Pons (tissue), 1 donor: ENCODE measurements at regions not wholly inside any gene's neighbourhood (a gene's known extent, or its start where the extent isn't known, plus 50 kb on each side); places are given as distances from the start of the nearest gene placed in this dataset.

Experiments used
- DNase-seq: peaks from one replicate; pipeline ENCODE4 v3.0.0-alpha.2; 2016; ENCODE audit warnings: low spot score

DNA sequence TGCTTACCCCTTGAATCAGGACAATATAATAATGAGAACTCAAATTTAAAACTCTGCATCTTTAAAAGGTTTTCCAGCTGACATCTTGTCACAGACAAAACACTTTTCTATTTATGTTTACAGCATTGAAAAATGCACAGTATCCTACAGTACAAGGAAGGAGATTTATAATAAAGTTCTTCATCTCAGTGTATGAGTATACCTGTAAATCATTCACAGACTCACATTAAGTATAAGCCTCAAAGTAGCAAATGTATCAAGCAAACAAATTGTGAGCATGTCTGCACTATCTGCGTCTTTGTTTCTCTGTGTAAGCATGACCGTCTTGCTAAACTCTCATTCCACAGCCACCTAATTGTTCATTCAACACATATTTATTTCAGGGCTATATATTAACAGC is 52.8 kb downstream of the PPP1R2C start:
- DNase-seq: no peak

DNA sequence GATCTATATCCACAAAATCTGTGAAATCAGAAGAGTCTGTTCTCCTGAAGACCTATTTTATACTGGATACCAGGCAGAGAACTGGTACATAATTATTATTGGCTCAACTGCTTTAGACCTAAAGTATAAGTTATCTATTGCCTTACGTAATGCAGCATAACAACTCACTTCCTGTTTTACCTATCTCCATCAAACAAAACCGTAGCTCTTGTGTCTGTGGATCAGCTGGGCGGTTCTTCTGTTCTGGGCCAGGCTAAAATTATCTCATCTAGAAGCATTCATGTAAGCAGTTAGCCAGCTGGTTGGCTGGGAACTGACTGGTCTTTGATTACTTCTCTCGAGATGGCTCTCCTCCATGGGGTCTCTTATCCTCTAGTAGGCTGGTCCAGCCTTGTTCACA is 57.8 kb downstream of the PPP1R2C start:
- DNase-seq: no peak

DNA sequence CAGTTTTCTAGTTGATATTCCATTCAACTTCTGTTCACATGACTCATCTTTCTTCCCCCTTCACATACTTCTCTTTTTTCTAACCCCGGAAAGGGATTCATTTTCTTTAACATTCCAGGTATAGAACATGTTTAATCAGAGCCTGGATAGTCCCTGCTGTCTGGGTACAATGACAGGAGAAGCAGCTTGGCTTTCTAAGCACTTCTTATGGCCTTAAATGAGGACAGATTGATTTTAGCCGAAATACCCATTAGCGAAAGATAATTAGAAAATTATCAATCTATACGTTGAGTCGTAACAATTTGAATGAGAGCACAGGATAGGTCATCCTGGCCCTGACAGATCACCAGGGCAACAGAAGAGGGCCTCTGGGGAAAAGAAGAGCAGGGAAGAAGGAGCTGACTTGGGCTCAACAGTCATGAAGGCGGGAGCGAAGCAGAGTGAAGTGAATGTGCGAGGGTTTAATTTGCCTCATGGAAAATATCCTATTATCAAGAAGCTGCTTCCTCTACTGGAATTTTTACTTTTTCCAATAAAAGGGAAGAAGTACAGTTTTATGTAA is 62.2 kb downstream of the PPP1R2C start:
- DNase-seq: no peak

DNA sequence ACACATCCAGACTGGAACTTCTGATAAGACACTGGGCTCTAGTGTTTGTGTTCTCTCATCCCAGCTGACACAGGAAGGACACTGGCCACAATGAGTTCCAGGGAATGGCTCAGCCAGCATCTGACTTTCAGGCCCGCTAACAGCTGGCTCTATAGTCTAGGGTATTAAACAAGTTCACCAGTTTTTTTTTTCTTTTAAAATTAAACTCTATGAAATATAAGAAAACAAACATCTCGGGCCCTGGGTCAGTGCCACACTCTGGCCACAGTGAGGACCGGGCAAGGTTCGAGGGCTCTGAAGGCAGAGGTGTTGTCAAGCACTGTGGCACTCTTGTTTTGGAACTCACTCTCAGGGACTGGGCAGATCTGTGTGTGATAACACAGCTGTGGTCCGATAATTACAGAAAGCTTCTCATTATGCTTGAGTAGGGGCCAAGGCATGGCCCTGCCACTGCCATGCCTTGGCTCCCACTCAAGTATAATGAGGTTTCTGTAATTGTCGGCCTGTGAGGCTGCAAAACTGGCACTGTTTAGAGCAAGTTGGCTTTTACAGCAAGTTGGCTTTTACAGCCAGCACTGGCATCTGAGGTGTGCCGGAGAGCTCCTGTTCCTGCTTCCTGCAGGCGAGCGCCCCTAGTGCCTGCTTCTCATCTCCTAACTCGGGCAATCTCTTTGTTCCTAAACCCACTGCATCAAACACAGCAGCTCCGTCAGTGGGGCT is 62.8 kb downstream of the PPP1R2C start:
- DNase-seq: peak; percentile 75

DNA sequence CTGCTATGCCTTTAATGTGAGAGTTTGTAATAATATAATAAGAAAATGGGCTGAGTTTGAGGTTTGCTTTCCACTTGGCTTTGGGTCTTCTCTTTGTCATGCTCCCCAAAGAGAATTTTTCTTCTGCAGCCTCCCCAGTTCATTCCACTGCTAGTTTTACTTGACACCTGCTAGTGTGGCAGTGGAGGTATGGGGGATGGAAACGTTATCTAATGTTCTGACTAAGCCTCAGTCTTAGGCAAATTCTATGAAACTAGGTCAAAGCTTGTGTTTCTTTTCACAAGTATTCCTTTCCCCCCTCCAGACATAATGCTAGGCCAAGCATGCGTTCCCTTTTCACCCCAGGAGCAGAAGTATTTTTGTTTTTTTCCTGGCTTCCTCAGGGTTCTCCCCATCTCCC is 67.5 kb downstream of the PPP1R2C start:
- no peak for DNase-seq

DNA sequence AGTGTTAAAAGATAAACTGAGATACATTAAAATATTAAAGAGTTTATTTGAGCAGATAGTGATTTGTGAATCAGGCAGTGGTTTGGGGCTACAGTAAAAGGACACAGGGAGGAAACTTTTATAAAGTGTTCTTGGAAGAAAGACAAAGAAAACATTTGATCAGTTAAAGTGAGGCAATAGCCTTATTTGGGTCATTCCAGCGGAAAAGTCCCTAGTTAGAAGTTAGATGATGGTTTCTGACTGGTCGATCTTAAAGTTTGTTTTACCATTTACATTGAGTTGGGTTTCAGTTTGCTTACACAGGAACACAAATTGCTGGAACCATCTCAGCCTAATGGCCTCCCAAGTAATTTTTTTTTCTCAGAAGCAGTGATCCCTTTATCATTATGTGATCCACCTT is 69.7 kb downstream of the PPP1R2C start:
- DNase-seq: no peak

DNA sequence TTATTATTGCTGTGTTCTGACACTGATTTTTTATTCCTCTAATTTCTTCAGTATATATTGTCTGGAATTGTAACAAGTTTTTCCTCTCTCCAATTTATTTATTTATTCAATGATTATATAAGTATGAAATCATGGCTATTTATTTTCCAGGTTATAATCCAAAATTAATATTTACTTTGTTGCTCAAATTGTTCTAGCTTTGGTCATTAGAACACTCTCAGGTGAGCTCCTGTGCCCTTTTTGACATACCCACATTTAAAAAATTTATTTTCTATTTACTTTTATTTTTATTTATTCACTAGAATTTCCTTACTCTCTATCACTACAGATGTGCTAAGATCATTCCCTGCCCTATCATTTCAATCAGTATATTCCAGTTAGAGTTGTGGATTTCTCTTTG is 70.2 kb downstream of the PPP1R2C start:
- no peak for DNase-seq

DNA sequence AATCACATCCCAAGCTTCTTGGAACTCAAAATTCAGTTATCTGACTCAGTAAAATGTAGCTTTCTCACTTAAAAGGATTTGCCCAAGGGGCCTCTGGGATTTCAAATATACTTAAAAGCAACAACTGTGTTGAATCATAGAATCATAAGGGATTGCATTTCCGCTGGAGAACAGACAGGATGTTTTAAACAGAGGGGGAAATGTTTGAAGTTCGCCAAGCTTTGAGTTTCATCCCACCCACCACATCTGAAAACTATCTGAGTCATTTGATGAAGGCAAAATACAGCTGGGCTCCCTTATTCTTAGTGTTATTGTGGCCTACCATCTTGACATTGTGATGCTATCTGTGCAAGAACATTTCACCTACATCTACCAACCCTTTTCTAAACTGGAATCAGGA is 73.5 kb downstream of the PPP1R2C start:
- no peak for DNase-seq

DNA sequence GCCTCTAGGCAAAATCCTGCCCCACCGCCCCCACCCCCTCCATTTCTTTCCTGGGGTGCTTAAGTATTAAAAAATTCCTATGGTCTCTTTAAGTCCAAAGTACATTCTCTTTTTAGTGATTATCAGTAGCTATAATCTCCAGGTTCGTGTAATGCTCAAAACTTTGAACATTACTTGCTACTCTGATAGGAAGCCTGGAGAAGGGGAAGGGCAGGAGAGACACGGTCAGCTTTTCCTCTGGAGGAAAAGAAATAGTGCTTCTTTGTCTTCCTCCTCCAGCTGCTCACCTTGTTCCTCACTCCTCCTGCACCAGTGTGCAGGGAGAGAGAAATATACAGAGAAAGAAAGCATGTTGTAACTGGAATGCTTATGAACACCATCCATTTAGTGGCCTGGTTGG is 80.4 kb downstream of the PPP1R2C start:
- DNase-seq: no peak

DNA sequence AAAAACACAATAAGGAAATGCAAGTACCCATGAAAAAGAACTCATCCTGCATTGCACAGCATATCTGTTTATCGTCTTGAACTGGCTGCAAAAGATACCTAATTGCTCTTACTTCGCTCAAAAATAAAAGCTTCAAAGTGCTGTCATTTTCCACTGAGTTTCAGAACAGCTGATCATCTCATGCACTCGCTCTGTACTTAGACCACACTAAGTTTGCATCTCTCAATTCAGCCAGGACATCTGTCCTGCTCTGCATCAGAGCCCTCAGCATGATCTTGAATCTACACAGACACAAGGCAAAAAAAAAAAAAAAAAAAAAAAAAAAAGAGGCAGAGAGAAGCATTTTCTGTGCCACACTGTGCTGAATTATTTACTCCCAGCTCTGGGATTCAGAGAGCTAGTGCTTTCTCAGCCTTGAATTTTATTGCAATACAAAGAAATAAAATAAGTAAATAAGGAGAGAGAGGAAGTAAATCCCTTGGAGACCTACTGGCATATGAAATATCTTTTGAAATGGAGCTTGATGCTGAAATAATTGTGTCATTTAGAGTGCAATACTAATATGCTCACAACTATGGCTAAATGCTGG is 81.3 kb downstream of the PPP1R2C start:
- no peak for DNase-seq

DNA sequence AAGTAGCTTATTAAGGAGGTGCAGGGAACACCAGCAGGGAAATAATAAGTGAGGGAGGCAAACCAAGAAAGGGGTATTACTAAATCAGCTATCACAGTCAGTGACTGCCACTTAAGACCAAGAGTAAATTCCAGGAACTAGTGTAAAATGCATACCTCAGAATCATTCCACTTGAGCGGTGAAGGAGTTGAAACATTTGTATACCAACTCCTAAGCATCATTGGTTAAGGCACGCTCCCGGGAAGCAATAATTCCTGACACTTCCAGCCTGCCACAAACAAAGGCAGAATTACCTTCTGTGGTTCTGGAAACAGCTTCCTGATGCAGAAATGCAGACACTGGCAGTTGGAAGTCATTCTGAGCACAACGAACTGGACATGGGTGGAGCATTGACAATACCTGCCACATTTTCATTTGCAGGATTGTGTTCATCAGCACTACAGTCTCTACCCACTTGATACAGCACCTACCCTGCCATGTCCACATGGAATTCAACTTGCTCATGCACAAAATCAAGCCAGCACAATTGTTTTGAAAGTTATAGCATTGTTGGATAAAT is 82.1 kb downstream of the PPP1R2C start:
- DNase-seq: no peak

DNA sequence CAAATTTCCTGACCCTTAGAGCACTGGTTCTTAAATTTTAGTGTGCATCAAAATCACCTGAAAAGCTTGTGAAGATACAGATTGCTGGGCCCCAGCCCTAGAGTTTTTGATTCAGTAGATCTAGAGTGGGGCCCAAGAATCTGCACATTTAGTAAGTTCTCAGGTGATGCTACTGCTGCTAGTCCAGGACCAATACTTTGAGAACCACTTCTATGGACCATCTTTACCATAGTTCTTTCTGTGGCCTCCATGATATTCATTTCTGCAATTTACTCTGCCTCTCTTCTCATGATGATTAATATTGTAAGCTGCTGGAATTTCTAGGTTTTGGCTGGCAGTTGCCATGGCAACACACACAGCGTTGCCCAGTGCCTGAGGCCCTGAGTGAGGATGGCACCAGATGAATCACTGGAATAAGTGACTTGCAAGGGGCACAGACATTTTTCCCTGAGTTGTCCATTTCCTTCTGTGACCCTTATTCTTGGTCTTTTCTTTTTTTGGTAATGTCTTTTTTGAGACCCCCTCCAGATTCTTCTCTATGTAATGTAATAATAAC is 83.6 kb downstream of the PPP1R2C start:
- DNase-seq: no peak

DNA sequence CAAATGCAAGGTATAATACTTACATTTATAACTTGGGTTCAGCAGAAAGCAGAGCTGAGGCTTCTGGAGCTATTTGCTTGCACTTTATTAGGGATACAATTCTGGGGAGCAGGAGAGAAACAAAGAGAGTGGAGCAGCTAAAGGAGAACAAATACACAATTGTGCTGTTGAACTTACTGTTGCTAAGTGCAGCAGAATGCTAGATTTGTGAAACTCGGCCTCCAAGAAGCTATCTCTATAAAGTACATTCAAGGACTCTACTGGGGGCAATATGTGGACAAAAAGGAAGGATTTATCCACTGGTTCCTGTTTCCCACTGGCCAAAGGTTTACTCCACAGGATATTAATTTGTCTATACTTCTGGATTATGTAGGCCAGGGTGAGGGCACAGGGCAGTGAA is 86.8 kb downstream of the PPP1R2C start:
- DNase-seq: peak; percentile 66

DNA sequence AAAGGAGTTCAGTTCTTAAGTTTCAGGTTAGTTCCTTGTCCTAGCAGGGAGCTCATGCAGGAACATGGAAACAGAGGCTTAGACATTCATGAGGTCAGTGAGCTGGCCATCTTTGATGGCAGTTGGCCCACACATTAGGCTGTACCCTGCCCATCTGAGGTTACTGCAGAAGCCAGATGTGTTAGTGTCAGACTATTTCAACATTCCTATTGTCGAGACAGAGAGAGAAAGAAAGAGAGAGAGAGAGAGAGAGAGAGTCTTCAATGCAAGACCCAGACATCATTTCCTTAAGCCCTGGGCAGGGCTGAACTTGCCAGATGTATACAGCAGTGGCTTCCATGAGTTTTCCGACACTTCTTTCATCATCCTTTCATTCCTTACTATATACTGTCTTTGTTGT is 91.3 kb downstream of the PPP1R2C start:
- DNase-seq: no peak

DNA sequence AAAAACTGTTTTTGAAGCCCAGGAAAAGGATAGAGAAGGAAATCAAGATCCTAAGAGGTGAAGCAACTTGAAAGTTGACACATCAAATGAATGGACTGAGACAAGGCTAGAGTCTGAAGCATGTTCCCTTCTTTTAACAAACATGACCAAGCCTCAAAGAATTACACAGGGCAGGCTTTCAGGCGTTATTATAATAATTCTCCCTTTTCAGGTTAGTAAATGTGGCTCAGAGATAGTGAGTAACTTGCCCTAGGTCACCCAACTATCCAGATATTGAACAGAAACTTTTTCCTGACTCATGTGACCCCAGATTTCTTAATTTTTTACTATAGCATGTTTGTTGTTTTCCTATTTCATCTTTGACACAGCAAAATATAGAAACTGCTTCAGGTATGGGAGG is 91.7 kb downstream of the PPP1R2C start:
- DNase-seq: no peak

DNA sequence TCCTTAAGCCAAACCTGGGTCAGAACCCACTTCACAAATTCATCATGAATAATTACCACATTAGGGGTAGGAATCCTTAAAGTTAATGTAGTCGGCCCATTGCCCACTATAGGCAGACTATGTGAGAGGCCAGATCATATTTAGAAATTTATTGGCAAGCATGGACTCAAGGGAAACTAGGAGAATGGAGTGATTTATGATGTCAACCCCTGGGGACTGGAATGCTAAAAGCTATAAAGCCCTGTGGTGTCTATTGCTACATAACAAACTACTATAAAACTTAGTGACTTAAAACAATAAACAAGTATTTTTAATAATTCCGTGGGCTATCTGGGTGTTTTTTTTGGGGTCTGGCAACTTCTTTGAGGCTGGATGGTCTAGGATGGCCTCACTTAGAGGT is 93.9 kb downstream of the PPP1R2C start:
- DNase-seq: no peak

DNA sequence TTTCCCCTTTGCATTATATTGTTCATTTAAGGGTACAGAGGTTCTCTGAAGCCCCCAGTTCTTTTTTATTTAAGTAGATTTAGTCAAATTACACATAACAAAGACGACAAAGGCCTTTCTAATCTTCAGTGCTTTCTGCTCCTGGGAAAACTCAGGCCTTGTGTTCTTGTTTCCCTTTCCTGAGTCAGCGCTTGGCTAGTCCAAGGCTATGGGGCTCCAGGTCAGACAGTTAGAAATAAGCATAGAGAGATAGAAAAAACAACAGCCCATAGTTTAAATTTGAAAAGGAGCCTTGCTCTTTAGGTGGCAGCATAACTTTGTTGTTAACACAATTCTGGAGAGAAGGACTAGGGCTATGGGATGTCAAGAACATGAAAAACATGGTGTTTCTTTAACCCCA is 97.3 kb downstream of the PPP1R2C start:
- peak; percentile 7 for DNase-seq

DNA sequence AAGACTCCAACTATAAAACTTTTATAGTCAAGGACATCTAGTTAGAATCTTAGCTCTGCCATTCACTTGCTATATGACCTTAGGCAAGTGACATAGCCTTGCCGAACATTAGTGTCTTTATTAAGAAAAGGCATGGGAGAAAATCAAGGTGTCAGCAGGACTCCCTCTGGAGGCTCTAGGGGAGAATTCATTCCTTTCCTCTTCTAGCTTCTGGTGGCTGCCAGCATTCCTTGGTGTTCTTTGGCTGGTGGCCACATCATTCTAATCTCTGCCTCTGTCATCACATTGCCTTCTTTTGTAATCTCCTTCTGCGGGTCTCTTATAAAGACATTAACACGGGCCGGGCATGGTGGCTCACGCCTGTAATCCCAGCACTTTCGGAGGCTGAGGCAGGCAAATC is 99.8 kb downstream of the PPP1R2C start:
- no peak for DNase-seq

DNA sequence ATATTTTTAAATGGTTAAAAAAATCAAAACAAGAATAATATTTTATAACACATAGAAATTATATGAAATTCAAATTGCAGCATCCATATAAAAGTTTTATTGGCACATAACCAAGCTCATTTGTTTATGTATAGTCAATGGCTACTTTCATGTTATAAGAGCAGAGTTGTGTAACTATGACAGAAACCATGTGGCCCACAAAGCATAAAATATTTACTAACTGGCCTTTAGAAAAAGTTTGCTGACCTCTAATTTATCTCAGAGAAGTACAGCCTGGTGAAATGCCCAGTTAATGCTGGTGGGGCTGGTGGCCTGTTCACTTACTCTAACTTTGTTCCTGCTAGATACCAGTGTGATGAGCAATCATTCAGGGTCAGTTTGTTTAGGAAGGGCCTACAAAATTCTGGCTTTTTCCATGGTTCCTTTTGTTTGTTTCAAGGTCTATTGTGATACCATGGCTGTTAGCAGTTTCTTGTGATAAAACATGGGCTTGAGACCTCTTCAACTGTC is 104.6 kb downstream of the PPP1R2C start:
- DNase-seq: no peak

DNA sequence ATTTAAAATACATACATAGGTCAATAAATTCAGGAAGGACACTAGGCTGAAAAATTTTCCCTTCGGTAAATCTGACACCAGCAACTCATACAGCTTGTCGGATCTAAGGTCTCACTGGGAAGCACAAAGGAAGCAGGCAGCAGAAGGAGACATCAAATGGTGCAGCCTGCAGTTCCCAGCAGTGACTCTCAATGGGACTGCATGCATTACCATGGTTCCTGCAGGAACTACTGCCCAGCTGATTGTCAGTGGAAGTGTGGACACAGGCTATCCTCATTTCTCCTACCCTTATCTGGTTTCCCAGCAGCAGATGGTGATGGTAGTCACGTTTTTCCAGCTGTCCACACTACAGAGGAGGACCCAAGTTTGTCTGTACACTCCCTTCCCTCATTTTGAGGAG is 113.3 kb downstream of the PPP1R2C start:
- no peak for DNase-seq

DNA sequence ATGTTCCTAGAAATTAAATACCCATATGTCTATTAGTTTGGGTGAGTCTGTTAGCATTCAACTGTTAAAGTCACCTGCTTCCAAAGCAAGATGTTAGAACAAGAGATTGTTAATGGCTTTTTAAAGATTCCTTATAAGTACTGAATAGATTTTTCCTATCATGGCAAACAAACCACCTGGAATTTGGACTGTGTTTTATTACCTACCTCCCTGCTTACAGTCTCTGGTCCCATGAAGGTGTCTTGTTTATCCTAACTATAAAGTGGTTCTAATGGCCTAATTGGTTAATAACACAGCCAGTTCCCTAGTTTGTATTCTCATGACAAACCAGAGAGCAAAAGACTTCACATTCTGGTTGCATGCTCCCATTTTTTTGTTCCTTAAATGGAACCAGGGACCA is 149.5 kb downstream of the PPP1R2C start:
- DNase-seq: no peak

DNA sequence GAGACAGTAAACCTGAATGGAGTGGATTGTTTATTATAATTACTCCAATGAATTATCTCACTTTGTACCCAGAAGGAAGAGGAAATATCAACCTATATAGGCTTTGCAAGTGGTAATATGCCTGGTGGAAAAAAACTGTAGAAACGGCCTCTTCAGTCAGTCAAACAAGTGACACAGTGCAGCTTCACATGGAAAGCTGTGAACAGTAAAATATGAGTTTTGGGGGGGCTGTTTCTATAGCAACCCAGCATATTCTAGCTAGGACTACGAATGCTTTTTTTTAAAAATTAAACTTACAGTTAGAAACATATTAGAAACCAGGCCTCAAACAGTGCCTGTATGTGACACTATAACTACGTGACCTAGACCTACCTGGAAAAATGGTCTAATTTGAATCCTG is 150.1 kb downstream of the PPP1R2C start:
- no peak for DNase-seq

DNA sequence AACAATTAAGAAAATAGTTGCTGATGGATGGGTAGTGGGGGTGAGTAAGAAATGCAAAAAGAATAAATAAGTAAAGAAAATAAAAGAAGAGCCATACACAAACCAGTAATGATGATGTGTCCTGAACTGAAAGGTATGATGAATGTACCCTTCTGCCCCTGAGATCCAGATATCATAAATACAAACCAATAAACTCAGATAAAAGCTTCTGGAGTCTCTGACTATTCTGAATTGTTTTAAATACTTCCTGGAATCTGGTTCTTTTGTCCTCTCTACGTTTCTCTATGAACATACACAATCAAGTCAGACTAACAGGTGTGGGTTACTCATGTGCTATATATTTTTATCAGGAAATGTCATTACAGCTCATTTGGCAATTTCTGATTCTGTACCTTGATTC is 153.4 kb downstream of the PPP1R2C start:
- no peak for DNase-seq
